ENCODE measurements at regions not wholly inside any gene's neighbourhood (a gene's known extent, or its start where the extent isn't known, plus 50 kb on each side); places are given as distances from the start of the nearest gene placed in this dataset.

DNA sequence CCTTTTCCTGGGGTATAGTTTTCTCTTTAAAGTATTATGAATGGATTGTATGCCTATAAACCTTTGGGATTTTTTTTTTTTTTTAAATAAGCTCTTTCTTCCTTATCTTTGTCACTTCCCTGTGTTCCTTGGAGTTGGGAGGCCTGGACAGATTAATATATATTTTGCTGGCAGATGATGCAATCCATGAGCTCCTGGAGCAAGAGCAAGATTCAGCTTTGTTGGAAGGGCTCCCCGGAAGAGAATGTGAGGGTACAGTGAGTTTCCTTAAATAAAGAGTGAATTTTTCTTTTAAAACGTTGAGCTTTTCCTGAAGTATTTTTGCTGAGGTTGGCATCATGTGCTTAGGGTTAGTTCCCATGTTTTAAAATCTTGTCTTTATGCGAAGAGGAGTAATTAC is 98.7 kb upstream of the SLC28A3 start:
- no peaks in the 10 kb centered on the region for H3K79me2 ChIP-seq
- no peaks in the 10 kb centered on the region for H4K20me1 ChIP-seq (ENCODE audit: insufficient read depth, poor library complexity, severe bottlenecking)
- no peak for TF ChIP-seq EZH2phosphoT487 (IDR thresholded peaks at IDR 0.05; ENCODE audit: low read depth, severe bottlenecking, unreplicated experiment)
- TF ChIP-seq CTCF (IDR thresholded peaks at IDR 0.05; ENCODE audit: poor library complexity): no peak
- TF ChIP-seq EZH2 (IDR thresholded peaks at IDR 0.05; ENCODE audit: borderline replicate concordance): no peak
- no peak overlapping the region for H3K4me3 ChIP-seq
- no peak for DNase-seq (ENCODE audit: low spot score)
- no peaks in the 10 kb centered on the region for H3K9me2 ChIP-seq (replicated peaks; ENCODE audit: insufficient read depth)
- H3K9me3 ChIP-seq (ENCODE audit: low read depth): no peaks in the 10 kb centered on the region
- WGBS (ENCODE audit: low lambda C conversion rate, missing lambda C conversion rate): 76% methylated on average over 3 of the region's 3 CpGs
- no peaks in the 10 kb centered on the region for H3K4me1 ChIP-seq (ENCODE audit: insufficient read depth)
- H3K27ac ChIP-seq: no peak overlapping the region
- H2AFZ ChIP-seq: peak overlapping the region; percentile 30
- no peaks in the 10 kb centered on the region for H3K36me3 ChIP-seq (replicated peaks; ENCODE audit: insufficient read depth, low read depth)
- H3K27me3 ChIP-seq: no peaks in the 10 kb centered on the region
- H3K4me2 ChIP-seq: no peak overlapping the region

GRCh38 chr9:84442712-84443111 is 102.2 kb upstream of the SLC28A3 start:
- no peaks in the 10 kb centered on the region for H3K4me1 ChIP-seq (ENCODE audit: insufficient read depth)
- WGBS (ENCODE audit: low lambda C conversion rate, missing lambda C conversion rate): 87% methylated on average over 6 of the region's 6 CpGs
- TF ChIP-seq CTCF (IDR thresholded peaks at IDR 0.05; ENCODE audit: poor library complexity) (no peak), EZH2 (IDR thresholded peaks at IDR 0.05; ENCODE audit: borderline replicate concordance) (no peak), EZH2phosphoT487 (IDR thresholded peaks at IDR 0.05; ENCODE audit: low read depth, severe bottlenecking, unreplicated experiment) (no peak)

GRCh38 chr9:84445737-84446136 is 105.2 kb upstream of the SLC28A3 start:
- WGBS (ENCODE audit: low lambda C conversion rate, missing lambda C conversion rate): 95% methylated on average over 5 of the region's 5 CpGs
- no peak overlapping the region for H3K27ac ChIP-seq
- no peaks in the 10 kb centered on the region for H3K9me2 ChIP-seq (replicated peaks; ENCODE audit: insufficient read depth)
- no peak overlapping the region for H3K4me3 ChIP-seq
- H3K27me3 ChIP-seq: no peaks in the 10 kb centered on the region
- H3K4me2 ChIP-seq: no peak overlapping the region
- no peaks in the 10 kb centered on the region for H3K9me3 ChIP-seq (ENCODE audit: low read depth)
- no peak overlapping the region for H2AFZ ChIP-seq
- no peaks in the 10 kb centered on the region for H4K20me1 ChIP-seq (ENCODE audit: insufficient read depth, poor library complexity, severe bottlenecking)
- no peaks in the 10 kb centered on the region for H3K36me3 ChIP-seq (replicated peaks; ENCODE audit: insufficient read depth, low read depth)
- no peak for DNase-seq (ENCODE audit: low spot score)
- no peak for TF ChIP-seq CTCF (IDR thresholded peaks at IDR 0.05; ENCODE audit: poor library complexity)
- TF ChIP-seq EZH2 (IDR thresholded peaks at IDR 0.05; ENCODE audit: borderline replicate concordance): no peak
- TF ChIP-seq EZH2phosphoT487 (IDR thresholded peaks at IDR 0.05; ENCODE audit: low read depth, severe bottlenecking, unreplicated experiment): no peak
- H3K4me1 ChIP-seq (ENCODE audit: insufficient read depth): no peaks in the 10 kb centered on the region
- no peaks in the 10 kb centered on the region for H3K79me2 ChIP-seq

More at GRCh38 chr9:84442712-84443111, 102.2 kb upstream of the SLC28A3 start:
- no peaks in the 10 kb centered on the region for H3K27me3 ChIP-seq
- H2AFZ ChIP-seq: no peak overlapping the region
- no peaks in the 10 kb centered on the region for H3K79me2 ChIP-seq
- H3K9me3 ChIP-seq (ENCODE audit: low read depth): no peaks in the 10 kb centered on the region
- no peaks in the 10 kb centered on the region for H3K9me2 ChIP-seq (replicated peaks; ENCODE audit: insufficient read depth)
- H3K4me3 ChIP-seq: no peak overlapping the region
- H3K36me3 ChIP-seq (replicated peaks; ENCODE audit: insufficient read depth, low read depth): no peaks in the 10 kb centered on the region
- no peaks in the 10 kb centered on the region for H4K20me1 ChIP-seq (ENCODE audit: insufficient read depth, poor library complexity, severe bottlenecking)
- no peak overlapping the region for H3K27ac ChIP-seq
- no peak overlapping the region for H3K4me2 ChIP-seq
- no peak for DNase-seq (ENCODE audit: low spot score)

GRCh38 chr9:84447305-84447704 is 106.7 kb upstream of the SLC28A3 start:
- H3K4me3 ChIP-seq: no peak overlapping the region
- 67% methylated on average over 2 of the region's 2 CpGs for WGBS (ENCODE audit: low lambda C conversion rate, missing lambda C conversion rate)
- no peaks in the 10 kb centered on the region for H3K27me3 ChIP-seq
- H3K4me2 ChIP-seq: no peak overlapping the region
- H3K36me3 ChIP-seq (replicated peaks; ENCODE audit: insufficient read depth, low read depth): no peaks in the 10 kb centered on the region
- H3K27ac ChIP-seq: no peak overlapping the region
- no peak for DNase-seq (ENCODE audit: low spot score)
- TF ChIP-seq EZH2phosphoT487 (IDR thresholded peaks at IDR 0.05; ENCODE audit: low read depth, severe bottlenecking, unreplicated experiment) (no peak), CTCF (IDR thresholded peaks at IDR 0.05; ENCODE audit: poor library complexity) (no peak), EZH2 (IDR thresholded peaks at IDR 0.05; ENCODE audit: borderline replicate concordance) (no peak)
- no peaks in the 10 kb centered on the region for H3K79me2 ChIP-seq
- H3K4me1 ChIP-seq (ENCODE audit: insufficient read depth): no peaks in the 10 kb centered on the region
- no peaks in the 10 kb centered on the region for H4K20me1 ChIP-seq (ENCODE audit: insufficient read depth, poor library complexity, severe bottlenecking)
- H3K9me3 ChIP-seq (ENCODE audit: low read depth): no peaks in the 10 kb centered on the region
- H2AFZ ChIP-seq: no peak overlapping the region
- H3K9me2 ChIP-seq (replicated peaks; ENCODE audit: insufficient read depth): no peaks in the 10 kb centered on the region
